NT2/D1 (cell line): ENCODE measurements at regions not wholly inside any gene's neighbourhood (a gene's known extent, or its start where the extent isn't known, plus 50 kb on each side); places are given as distances from the start of the nearest gene placed in this dataset.

Source experiments
- SUZ12 ChIP-seq: IDR thresholded peaks from 2 replicates; pipeline ENCODE4 v1.6.1; 2011; ENCODE audit not compliant: insufficient read length, insufficient read depth; ENCODE audit errors: extremely low read depth
- YY1 ChIP-seq: IDR thresholded peaks from 2 replicates; pipeline ENCODE4 v1.6.1; 2011; ENCODE audit not compliant: insufficient read length, insufficient read depth
- ZNF274 ChIP-seq: IDR thresholded peaks from 2 replicates; pipeline ENCODE4 v1.6.1; 2011; ENCODE audit warnings: mild to moderate bottlenecking, low read depth, low read length

DNA sequence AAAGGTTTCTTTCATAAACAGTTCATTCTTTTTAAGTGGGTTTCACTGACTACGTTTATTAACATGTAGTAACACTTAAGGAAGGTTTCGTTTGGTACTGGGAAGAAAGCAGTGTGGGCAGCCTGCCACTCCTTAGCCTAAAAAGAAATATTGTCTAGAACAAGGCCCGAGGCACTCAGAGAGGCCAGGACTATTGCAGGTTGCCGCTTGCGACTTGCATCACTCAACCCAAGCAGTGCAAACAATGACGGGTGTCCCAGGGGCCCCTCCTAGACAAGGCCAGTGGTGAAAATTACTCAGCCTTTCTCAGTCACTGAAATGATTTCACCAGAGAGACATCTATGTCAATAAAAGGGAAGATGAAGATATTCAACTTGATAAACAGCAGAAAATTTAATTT is 243.9 kb downstream of the SNX13 start:
- TF ChIP-seq ZNF274 (no peak), SUZ12 (no peak), YY1 (no peak)
